Bronchial epithelial cell (primary cell): ENCODE measurements at regions not wholly inside any gene's neighbourhood (a gene's known extent, or its start where the extent isn't known, plus 50 kb on each side); places are given as distances from the start of the nearest gene placed in this dataset.

ENCODE experiments used
- DNase-seq: peaks from one replicate; pipeline ENCODE4 v3.0.0-alpha.2; 2010; ENCODE audit warnings: low read depth
- FAIRE-seq: peaks from 2 replicates; lab custom pipeline; 2011; peaks lifted over from hg19 to GRCh38; lab: Jason Lieb, UNC
- H3K27me3 ChIP-seq: 2 replicates; pipeline ENCODE4 v1.5.1; 2011; ENCODE audit warnings: low read length; ENCODE audit not compliant: control insufficient read depth, insufficient read depth
- H3K36me3 ChIP-seq: 2 replicates; pipeline ENCODE4 v1.5.1; 2011; ENCODE audit warnings: low read length; ENCODE audit not compliant: control insufficient read depth, insufficient read depth
- H3K4me3 ChIP-seq: 2 replicates; pipeline ENCODE4 v1.5.1; 2011; ENCODE audit warnings: mild to moderate bottlenecking, low read depth, low read length, control low read depth
- TF ChIP-seq, protein P1 (sequence below): IDR thresholded peaks from 2 replicates; pipeline ENCODE4 v1.5.1; 2011; ENCODE audit warnings: mild to moderate bottlenecking, moderate library complexity, low read length, control low read depth, inconsistent platforms; ENCODE audit not compliant: insufficient read depth, severe bottlenecking

DNA sequence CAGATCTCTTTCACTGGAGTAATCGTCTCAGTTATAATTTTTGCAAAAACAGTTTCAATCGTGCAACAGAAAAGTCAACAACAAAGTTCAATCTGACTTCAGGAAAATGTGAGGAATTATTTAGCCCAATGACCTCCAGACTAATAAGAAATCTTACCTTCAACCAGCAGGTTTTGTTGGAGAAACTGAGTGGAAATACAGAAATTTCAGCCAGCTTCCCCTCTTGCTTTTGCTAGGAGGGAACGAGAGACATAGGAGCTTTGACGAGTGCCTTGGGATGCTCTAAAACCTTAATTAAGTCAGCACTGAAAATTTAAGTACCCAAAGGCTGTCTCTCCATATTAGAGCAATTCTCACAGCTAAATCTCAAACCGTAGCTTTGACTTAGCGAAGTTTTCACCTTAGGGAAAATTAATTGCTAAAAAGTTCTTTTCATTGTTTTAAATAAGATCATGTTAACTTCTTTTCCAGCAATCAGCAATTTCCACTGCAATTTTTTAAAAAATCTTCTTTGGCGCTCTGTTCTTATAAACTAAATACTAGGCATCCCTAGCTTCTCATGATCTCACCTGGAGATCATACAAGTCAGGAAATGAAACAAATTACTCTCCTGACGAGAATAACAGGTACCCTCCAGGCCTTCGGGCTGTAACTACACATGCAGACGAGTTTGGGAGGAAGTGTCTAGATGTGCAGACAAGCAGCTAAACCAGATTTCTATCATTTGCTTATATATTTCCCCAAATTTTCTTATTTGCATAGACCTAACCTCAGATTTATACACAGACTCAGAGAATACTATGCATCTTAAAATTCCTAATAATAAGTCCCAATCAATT, 250.2 kb downstream of the FAM43A start:
- TF ChIP-seq, protein P1, sequence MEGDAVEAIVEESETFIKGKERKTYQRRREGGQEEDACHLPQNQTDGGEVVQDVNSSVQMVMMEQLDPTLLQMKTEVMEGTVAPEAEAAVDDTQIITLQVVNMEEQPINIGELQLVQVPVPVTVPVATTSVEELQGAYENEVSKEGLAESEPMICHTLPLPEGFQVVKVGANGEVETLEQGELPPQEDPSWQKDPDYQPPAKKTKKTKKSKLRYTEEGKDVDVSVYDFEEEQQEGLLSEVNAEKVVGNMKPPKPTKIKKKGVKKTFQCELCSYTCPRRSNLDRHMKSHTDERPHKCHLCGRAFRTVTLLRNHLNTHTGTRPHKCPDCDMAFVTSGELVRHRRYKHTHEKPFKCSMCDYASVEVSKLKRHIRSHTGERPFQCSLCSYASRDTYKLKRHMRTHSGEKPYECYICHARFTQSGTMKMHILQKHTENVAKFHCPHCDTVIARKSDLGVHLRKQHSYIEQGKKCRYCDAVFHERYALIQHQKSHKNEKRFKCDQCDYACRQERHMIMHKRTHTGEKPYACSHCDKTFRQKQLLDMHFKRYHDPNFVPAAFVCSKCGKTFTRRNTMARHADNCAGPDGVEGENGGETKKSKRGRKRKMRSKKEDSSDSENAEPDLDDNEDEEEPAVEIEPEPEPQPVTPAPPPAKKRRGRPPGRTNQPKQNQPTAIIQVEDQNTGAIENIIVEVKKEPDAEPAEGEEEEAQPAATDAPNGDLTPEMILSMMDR = no peak
- Histone ChIP-seq H3K27me3 (no peaks in the 10 kb centered on the region), H3K36me3 (no peaks in the 10 kb centered on the region), H3K4me3 (no peak overlapping the region)
- DNase-seq (no peak), FAIRE-seq (no peak)

DNA sequence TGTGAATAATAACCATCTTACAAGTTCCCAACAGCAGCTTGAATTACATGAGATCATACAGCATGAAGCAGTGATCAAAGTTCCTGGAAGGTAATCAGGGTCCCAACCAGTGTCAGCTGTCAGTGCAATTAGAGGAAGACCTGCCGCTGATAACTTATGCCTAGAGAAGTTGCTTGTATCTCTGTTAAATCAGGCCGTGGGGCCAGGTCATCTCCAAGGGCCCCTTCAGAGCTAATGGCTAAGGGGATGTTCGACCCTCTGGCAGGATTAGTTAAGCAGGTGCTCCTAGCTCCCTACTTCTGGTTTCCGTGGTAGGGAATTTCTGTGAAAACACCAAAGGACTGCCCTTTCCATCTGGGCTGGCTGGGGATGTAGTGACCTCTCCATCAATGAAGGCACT, 251.0 kb downstream of the FAM43A start:
- H3K4me3 ChIP-seq = no peak overlapping the region
- FAIRE-seq = no peak
- TF ChIP-seq, protein P1 = no peak
- peaks cover 2% of the 10 kb centered on the region for H3K27me3 ChIP-seq
- no peak for DNase-seq
- H3K36me3 ChIP-seq = no peaks in the 10 kb centered on the region

DNA sequence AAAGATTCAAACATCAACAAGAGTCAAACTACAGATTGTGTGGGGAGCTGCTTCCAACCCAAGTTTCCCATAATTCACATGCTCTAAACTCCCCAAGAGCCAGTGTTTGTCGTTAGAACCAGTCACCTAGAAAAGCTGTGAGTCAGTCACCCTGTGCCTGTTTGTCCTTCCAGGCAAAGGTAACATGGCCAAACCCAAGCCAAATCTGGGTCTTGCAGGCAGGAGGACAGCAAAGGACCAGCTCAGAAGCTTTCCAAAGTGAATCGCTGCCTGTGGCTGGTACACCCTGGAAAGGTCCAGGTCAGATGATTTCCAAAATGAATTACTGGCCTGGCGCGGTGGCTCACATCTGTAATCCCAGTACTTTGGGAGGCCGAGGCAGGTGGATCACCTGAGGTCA, 251.5 kb downstream of the FAM43A start:
- no peak for DNase-seq
- FAIRE-seq = no peak
- Histone ChIP-seq H3K4me3 (no peak overlapping the region), H3K36me3 (no peaks in the 10 kb centered on the region), H3K27me3 (peaks cover 2% of the 10 kb centered on the region)
- TF ChIP-seq, protein P1 = no peak

DNA sequence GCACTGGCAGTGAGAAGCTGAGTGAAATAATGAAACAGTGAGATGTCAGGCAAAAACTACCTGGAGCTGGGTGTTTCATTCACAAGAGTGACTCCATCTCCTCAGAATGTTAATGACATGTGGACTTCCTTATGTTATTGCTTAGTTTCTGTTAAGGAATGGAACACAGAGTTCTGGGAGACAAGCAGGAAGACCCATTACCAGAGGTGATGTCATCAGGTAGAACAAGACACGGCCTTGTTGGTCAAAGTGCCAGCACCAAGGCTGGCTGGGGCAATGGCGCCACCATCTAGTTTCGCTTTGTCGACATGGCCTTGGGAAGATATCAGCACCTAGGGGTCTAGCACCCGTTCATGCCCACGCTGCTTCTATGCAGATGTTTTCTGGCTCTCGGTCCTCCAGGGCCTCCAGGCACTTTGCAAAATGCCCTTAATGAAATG, 252.2 kb downstream of the FAM43A start:
- DNase-seq (peak; percentile 42), FAIRE-seq (peak; percentile 76)
- H3K36me3 ChIP-seq = no peaks in the 10 kb centered on the region
- H3K4me3 ChIP-seq = no peak overlapping the region
- TF ChIP-seq, protein P1 = no peak
- peaks cover 2% of the 10 kb centered on the region for H3K27me3 ChIP-seq

DNA sequence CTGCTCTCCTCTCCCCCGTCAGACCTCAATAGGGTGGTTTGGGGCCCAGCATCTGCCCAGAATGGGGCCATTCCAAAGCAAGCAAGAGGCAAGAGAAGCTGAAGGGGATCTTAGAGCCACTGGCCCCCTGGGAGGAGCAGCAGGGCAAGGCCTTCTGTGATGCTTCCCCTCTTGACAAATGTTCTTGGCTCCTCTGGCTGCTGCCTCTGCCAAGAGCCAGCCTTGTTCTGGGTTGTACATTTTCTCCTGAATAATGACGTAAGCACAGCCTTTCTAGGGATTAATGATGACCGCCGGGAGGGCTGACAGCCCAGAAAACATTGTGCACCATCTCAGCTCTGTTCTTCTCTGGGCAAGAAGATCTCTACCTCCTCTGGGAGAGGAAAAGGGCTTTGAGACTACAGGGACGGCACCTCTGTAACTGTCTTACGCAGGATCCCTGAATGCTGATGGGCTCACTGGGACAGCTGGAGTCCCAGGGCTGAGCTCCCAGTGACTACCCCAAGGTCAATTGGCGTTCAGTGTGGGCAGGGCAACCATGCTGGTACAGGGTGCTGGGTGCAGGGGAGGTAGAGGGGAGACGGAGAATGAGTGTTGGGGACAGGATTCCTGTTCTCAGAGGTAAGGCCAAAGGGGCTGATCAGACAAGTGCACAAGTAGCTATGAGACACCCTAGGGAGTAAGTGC, 253.3 kb downstream of the FAM43A start:
- H3K36me3 ChIP-seq = no peaks in the 10 kb centered on the region
- H3K4me3 ChIP-seq = no peak overlapping the region
- DNase-seq (no peak), FAIRE-seq (no peak)
- TF ChIP-seq, protein P1 = no peak
- H3K27me3 ChIP-seq = peaks cover 2% of the 10 kb centered on the region
